CD4-positive, alpha-beta T cell treated with Interleukin-10 for 1 hour (primary cell): ENCODE measurements at regions not wholly inside any gene's neighbourhood (a gene's known extent, or its start where the extent isn't known, plus 50 kb on each side); places are given as distances from the start of the nearest gene placed in this dataset.
A peak's percentile ranks its signal among the peaks of the same experiment; 100 is the strongest.
"Not testable (repeated sequence)": the region's sequence is repeated elsewhere in the genome, so short reads cannot be mapped to it uniquely, and the experiment has no call there.

ENCODE experiments used
- DNase-seq: peaks from one replicate; pipeline ENCODE4 v3.0.0-alpha.2; 2020

DNA sequence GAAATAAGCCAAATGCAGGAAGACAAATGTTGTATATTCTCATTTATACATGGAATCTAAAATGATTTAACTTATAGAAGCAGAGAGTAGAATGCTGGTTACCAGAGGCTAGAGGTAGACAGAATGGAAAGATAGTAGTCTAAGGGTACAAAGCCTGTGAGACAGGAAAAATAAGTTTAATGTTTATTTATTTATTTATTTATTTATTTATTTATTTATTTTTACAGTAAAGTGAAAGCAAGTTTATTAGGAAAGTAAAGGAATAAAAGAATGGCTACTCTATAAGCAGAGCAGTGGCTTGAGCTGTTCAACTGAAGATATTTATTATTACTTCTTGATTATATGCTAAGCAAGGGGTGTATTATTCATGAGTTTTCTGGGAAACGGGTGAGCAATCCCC, 203.2 kb downstream of the LAS1L start:
- DNase-seq, result no peak

DNA sequence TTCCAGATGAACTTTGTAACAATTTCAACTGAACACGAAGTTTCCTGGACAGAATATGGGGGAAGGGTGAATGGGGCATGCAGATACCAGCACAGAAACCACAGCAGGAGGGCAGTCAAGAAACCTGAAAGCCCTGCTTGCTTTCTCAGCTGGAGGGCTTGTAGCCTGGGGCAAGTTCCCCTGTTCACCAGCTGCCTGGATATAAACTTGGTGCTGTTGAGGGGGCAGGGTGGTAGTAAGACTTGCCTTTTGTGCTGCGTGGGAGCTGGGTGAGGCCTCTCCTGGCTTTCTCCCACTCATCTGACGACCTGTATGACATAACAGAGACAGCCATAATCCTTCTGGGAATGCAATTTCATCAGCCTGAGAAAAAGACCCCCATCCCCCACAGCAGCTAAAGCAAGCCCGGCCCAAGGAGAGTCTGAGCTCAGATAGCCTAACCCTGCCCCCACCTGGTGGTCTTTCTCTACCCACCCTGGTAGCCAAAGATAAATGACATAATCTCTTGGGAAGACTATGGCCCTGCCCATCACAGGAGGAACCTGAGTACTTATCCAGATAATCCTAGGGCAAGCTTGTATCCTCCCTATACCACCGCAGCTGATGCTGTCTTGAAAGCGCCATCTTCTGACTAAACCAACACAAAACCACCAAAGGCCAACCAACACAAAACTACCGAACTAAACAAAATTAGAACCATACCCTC, 234.3 kb downstream of the LAS1L start:
- DNase-seq, result no peak

DNA sequence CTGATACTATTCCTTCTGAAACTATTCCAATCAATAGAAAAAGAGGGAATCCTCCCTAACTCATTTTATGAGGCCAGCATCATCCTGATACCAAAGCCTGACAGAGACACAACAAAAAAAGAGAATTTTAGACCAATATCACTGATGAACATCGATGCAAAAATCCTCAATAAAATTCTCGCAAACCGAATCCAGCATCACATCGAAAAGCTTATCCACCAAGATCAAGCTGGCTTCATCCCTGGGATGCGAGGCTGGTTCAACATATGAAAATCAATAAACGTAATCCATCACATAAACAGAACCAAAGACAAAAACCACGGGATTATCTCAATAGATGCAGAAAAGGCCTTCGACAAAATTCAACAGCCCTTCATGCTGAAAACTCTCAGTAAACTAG, 251.7 kb downstream of the LAS1L start:
- not testable (repeated sequence) for DNase-seq

DNA sequence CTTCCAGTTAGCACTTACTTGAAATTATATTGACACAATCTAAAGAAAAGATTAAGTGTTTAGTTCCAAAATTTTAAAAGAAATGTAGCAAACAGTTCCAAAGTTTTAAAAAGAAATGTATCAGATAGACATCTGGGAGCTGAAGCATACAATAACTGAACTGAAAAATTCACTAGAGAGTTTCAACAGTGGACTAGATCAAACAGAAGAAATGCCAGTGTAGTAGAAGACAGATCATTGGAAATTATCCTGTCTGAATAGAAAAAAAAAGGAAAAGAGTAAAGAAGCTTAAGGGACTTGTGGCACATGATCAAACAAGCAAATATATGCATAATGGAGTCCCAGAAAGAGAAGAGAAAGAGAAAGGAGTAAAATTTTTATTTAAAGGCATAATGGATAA, 261.4 kb downstream of the LAS1L start:
- no peak for DNase-seq

DNA sequence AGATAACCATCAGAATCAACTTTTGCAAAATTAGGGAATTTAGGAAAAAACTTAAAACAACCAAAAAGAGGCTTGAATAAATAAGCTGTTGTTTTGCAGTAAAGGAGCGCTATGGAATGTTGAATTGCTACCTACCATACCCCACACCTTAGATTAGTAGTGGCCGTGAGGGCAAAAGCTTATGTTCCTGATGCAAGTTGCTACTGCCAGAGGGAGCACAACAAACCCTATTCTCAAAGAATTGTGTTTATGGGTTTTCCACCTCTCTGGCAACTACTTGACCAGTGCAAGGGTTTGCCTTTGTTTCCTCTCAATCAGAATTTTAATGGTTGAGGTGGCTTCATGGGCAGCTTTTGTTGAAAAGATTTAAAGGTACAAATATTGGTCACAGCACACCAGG, 268.1 kb downstream of the LAS1L start:
- no peak for DNase-seq

DNA sequence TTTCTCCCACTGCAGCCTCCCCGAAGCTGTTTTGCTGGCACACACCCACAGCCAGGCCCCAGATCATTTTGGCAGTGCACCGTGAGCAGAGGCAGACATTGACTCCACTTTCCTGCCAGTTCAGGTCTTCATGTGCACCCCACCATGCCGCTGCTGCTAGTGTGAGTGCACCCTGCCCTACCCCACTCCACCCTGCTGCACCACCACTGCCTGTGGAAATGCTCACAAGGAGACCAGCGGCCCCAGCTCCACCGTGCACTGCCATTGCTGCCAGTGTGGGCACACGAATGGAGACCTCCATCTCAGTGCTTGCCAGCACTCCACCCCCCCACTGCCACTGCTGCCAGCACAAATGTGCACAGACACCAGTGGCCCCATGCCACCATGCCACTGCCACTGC, 277.6 kb upstream of the ZC4H2 start:
- DNase-seq, result no peak

DNA sequence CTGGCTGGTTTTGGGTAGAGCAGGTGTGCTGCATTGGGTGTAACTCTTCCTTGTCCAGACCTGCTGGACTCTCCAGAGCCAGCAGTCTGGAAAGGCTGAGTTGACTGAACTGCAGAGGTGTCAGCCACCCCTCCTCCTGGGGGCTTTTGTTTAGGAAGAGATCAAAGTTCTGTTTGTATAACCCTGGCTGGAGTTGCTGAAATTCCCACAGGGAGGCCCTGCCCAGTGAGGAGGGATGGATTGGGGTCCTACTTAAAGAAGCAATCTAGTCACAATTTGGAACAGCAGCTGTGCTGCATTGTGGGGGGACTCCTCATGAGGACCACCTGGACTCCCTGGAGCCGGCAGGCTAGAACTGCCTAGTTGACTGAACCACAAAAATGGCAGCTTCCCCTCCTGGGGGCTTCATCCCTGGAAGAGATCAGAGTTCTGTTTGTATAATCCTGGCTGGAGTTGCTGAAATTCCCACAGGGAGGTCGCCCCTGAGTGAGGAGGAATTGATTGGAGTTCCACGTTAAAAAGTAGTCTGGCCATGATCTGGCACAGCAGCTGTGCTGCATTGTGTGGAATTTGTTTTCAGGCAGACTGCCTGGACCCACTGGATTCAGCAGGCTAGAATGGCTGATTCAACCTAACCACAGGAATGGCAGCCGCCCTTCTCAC, 264.9 kb upstream of the ZC4H2 start:
- no peak for DNase-seq

DNA sequence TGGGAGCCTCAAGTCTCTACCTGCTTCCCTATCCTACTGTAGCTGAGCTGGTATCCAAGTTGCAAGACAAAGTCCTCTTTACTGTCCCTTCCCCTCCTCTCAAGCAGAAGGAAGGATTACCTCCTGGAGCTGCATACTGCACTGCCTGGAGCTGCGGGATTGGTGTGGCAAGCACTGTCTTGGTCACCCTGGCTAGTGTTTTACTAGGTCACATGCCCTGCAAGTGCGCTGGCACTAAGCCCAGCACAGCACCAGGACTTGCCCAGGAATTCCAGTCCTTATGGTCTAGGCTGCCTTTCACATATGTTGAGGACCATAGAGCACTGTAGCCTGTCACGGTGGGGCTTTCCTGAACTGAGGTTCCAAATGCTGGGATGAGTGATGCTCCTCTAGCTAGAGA, 227.3 kb upstream of the ZC4H2 start:
- no peak for DNase-seq

DNA sequence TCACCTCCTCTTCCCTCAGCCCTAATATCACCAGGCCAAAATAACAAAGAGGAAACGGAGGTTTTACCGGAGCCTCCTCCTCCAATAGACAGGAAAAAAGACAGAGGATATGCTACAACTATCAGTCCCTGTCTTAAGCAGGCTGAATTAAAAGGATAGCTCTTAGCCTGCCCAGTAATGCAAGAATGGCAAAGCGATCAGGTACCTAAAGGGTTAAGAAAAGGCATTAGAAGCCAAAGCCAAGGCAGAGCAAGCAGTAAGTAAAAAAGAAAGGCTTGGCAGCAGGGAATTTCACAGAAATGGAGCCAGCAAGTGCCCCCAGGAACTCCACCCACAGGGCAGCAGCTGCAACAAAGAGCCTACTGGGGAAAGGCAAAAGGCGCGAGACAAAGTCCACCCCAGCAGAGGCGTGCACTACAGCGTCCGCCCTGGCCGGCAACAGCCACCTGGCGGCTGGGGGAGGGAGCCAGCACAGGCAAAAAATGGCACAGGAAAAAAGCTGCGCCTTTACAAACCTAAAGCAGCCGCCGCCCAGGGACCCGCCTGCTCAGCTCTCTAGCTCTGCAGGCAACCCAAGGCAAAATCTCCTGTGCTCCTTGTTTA, 220.6 kb upstream of the ZC4H2 start:
- DNase-seq, result no peak

DNA sequence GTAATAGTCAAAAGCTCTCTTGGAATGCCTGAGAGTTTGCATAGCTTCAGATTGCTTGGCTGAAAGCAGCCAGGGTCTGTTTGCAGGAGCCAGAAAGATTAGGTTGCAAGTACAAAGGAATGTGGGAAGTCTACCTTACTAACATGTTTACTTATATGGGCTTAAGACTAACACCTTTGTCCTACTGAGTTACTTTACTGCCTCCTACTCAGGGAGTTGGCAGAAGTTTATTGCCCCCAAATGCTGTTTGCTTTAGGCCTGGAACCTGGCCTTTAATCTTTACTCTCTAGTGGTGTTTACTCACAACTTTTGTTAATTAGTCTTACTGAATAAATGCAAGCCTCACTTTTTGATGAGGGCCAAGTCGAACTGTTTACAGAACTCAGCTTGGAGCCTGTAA, 219.4 kb upstream of the ZC4H2 start:
- DNase-seq, result no peak

DNA sequence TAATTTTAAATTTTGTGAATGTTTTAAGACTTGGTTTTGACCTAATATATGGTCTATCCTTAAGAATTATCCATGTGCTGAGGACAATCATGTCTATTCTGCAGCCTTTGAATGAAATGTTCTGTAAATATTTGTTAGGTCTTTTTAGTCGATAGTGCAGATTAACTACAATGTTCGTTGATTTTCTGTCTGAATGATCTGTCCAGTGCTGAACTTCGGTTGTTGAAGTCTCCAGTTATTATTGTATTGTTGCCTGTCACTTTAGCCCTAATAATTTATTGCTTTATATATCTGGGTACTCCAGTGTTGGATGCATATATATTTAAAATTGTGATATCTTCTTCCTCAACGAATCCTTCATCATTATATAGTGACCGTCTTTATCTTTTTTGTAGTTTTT, 218.3 kb upstream of the ZC4H2 start:
- DNase-seq, result no peak

DNA sequence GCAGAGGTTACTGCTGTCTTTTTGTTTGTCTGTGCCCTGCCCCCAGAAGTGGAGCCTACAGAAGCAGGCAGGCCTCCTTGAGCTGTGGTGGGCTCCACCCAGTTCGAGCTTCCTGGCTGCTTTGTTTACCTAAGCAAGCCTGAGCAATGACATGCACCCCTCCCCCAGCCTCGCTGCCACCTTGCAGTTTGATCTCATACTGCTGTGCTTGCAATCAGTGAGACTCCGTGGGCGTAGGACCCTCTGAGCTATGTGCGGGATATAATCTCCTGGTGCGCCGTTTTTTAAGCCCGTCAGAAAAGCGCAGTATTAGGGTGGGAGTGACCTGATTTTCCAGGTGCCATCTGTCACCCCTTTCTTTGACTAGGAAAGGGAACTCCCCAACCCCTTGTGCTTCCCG, 187.1 kb upstream of the ZC4H2 start:
- DNase-seq, result not testable (repeated sequence)

DNA sequence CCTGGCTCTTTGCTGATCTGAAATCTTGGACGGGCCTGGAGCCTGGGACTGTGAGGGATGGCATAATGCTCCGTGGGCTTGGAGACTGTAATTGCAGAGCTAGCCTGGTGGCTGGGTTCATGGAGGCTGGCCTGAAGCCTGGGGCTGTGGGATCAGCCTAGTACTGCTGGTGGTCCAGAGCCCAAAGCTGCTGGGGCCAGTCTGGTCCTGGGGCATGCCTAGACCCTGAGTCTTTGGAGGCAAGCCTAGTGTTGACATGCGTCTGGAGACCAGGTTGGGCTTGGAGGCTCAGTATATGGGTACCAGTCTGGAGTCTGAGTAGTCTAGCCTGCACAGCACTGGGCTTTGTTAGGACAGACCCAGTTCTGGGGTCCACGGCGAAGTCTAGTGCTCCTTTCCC, 172.0 kb upstream of the ZC4H2 start:
- no peak for DNase-seq

DNA sequence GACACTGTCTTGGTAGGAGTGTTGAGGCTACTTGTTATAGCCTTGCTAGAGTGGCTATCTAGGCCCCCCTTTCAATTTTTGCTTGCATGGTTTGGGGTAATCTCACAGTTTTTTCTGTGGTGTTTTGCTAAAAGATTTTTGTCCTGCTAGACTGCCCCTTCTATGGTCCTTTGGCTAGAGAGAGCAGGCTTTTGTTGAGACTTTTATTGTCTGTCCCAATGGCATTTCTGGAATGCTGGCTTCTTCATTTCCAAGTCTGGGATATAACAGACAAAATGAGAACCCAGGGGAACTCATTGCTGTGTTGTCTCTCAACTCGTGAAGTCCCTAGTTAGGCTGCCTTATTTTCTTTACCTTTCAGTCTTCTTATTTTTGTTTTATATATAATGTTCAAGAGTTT, 160.2 kb upstream of the ZC4H2 start:
- DNase-seq, result no peak

DNA sequence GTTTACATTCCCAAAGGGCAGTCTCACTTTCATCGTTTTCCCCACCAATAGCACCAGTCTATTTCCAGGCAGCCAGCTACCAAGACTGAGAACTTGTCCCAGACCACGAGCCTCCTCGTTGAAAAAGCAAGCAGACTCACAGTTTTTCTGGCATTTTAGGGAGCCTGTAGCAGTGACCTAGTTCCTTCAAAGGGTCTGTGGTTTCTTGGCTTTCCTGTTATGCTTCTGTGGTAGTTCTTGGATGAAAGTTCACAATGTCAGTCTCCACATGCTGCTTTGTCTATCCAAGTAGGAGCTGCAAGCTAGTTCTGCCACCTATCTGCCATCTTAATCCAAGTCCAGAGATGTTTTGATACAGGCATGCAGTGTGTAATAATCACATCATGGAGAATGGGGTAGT, 151.6 kb upstream of the ZC4H2 start:
- peak; percentile 18 for DNase-seq

DNA sequence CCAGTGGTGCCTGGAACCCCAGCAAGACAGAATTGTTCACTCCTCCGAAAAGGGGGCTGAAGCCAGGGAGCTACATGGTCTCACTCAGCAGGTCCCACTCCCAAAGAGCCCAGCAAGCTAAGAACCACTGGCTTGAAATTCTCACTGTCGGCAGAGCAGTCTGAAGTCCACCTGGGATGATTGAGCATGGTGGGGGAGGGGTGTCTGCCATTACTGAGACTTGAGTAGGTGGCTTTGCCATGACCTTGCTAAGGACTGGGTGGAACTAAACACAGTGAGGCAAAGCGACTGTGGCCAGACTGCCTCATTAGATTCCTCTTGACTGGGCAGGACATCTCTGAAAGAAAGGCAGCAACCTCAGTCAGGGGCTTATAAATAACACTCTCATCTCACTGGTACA, 122.6 kb upstream of the ZC4H2 start:
- DNase-seq, result no peak

DNA sequence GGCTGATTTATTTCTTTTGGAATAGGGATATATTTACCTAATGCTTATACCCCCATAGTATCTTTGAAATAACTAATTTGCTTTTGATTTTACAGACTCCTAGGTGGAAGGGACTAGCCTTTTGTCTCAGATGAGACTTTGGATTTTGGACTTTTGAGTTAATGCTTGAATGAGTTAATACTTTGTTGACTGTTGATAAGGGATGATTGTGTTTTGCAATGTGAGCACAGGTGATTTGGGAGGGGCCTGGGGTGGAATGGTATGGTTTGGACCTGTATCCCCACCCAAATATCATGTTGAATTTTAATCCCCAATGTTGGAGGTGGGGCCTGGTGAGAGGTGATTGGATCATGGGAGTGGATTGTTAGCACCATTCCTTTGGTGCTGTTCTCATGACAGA, 117.4 kb upstream of the ZC4H2 start:
- no peak for DNase-seq

DNA sequence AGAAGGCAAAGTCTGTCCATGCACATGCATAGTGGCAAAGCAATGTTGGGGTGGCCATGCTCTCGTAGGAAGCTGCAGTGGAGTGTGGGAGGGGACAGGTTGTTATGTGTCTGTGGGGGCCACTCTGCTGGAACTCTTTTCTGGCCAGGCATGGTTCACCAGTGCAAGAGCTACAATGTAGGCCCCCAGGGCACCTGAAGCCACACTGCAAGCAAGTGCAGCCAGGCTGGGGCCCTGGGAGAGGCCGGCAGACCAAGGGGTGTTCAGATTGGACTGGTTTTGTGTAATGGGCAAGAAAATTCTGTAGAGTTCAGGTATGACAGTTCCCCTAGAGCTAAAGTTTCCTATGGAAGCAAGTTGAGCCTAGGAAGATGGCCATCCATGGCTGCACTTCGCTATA, 97.0 kb upstream of the ZC4H2 start:
- no peak for DNase-seq

DNA sequence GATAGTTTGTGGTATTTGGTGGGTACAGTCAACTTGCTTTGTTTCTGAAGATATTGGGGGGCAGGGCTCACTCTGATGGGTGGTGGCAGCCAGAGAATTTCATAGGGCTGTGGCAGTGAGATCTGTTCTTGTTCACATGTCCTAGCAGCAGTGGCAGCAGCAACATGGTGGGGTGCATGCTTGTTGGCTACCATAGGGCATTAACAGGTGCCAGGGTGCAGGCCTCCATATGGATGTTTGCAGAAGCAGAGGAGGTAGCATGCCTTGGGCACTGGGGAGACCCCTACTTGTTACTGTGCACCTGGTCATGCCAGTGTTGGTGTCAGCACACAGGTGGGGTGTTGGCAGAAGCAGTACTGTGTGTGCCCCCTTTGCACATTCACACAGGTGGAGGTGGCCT, 96.3 kb upstream of the ZC4H2 start:
- DNase-seq, result no peak

DNA sequence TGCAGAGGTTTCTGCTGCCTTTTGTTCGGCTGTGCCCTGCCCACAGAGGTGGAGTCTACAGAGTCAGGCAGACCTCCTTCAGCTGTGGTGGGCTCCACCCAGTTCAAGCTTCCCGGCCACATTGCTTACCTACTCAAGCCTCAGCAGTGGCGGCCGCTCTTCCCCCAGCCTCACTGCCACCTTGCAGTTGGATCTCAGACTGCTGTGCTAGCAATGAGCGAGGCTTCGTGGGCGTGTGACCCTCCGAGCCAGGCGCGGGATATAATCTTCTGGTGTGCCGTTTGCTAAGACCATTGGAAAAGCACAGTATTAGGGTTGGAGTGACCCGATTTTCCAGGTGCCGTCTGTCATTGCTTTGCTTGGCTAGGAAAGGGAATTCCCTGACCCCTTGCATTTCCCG, 82.4 kb upstream of the ZC4H2 start:
- not testable (repeated sequence) for DNase-seq

DNA sequence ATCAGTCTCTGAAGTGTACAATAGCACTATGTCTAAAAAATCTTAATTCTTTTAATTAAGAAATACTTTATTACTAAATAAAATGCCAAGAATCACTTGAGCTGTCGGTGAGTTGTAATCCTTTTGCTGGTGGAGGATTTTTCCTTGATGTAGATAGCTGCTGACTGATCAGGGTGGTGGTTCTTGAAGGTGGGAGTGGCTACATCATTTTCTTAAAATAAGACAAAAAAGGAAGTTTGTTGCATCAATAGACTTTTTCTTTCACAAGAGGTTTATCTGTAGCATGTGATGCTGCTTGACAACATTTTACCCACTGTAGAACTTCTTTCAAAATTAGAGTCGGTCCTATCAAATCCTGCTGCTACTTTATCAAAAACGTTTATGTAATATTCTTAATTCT, 68.8 kb upstream of the ZC4H2 start:
- DNase-seq, result no peak

DNA sequence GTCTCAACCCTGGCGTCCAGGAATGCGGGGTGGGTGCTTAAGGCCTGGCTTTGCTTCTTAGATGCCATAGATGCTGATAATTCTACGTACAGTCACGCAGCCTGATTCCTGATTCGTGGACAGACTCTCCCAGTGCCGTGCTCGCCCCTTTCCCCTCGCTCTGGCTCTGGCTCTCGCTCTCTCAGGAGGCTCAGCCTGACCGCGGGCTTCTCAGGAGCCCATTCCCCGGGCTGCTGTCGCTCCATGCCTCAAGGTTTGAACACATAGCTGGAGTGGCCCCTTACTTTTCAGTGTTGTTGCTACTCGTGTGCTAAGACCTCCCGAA, 59.2 kb upstream of the ZC4H2 start:
- no peak for DNase-seq

DNA sequence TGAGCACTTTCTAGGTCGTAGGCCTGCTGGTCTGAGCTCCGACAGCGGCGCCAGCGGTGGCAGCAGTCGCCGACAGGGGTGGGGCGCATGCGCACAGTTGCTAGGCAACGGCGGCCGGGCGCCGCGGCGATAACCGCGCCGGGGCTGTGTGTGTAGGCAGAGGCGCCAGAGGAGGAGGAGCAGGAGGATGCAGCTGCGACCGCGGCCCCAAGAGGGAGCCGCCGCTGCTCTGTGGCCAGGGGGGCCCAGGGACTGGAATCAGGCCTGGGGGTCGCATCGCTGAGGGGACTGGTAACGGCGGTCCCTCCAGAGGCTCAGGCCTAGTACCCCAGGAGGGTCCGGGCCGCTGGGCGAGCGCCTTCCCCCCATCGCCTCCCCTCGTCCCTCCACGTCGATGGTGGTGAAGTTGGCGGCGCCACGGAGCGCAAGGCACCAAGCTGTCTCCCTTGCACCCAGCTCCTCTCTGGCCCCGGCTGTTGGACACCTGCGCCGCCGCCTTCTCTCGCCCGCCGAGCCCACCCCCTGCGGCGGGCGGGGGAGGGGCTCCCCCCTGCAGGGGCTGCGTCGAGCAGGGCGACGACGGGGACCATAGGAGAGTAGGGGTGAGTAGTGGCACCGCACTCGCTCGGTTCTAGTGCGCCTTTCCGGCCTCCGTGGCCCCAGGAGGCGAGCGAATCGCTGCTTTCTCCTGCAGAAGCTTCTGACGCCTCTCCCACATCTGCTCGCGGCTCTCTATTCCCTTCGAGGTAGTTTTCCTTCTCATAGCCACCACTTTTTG, 58.6 kb upstream of the ZC4H2 start, which contains the start of gene ZC3H12B:
Gene ZC3H12B (plus strand): TSS at position 159 of the 778 bp plus-strand sequence.
- peak; percentile 85 for DNase-seq

DNA sequence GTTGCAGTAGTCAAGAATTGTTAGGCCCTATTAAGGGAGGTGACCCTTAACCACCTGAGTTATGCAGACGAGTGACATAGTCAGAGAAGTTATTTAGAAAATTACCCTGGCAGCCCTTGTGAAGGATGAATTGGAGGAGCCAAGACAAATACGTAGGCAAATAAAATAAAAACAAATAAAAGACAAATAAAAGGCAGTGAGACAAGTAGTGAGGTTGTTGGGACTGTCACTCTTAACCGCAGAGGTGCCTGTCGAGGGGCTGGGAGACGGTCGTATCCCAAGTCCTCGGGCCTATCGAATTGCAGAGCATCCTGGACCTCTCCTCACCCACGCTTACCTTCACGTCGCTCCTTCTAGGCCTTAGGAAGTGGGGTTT, 58.0 kb upstream of the ZC4H2 start:
- no peak for DNase-seq
